Heart left ventricle (tissue), 16 donors: ENCODE measurements at regions not wholly inside any gene's neighbourhood (a gene's known extent, or its start where the extent isn't known, plus 50 kb on each side); places are given as distances from the start of the nearest gene placed in this dataset.

Source experiments
- ATAC-seq, 4 donors: fragments of 200-7000 bp; cut with Tn5 transposase; one replicate each; pipeline ENCODE4 v1.9.1; 2020 to 2022; ENCODE audit warnings: moderate library complexity in 4 of 4, mild to moderate bottlenecking in 3 of 4, moderate number of reproducible peaks in 1 of 4
- DNase-seq, 5 donors: peaks; one replicate each; pipeline ENCODE4 v3.0.0-alpha.2; 2020
- H3K27ac ChIP-seq, 12 donors: fragments of 200-600 bp; sonication (generic) in 4 of 12; one replicate each; pipeline versions ENCODE4 v1.5.0 to v1.8.0; 2016 to 2022; ENCODE audit warnings: mild to moderate bottlenecking in 2 of 12
- H3K27me3 ChIP-seq, 9 donors: fragments of 200-600 bp; sonication (generic) in 2 of 9; one replicate each; pipeline versions ENCODE4 v1.5.1 to v1.8.0; 2016 to 2022; ENCODE audit warnings: mild to moderate bottlenecking in 3 of 9
- H3K36me3 ChIP-seq, 9 donors: fragments of 200-600 bp; sonication (generic) in 2 of 9; one replicate each; pipeline versions ENCODE4 v1.5.0 to v1.8.0; 2018 to 2022; ENCODE audit warnings: mild to moderate bottlenecking in 2 of 9
- H3K4me1 ChIP-seq, 12 donors: fragments of 200-600 bp; sonication (generic) in 4 of 12; one replicate each; pipeline versions ENCODE4 v1.5.0 to v1.8.0; 2016 to 2022; ENCODE audit warnings: mild to moderate bottlenecking in 3 of 12
- H3K4me3 ChIP-seq, 12 donors: fragments of 200-600 bp; sonication (generic) in 4 of 12; one replicate each; pipeline versions ENCODE4 v1.5.0 to v1.8.0; 2017 to 2022; ENCODE audit warnings: mild to moderate bottlenecking in 9 of 12, moderate library complexity in 4 of 12
- H3K9me3 ChIP-seq, 12 donors: fragments of 200-600 bp; sonication (generic) in 4 of 12; one replicate each; pipeline versions ENCODE4 v1.5.0 to v1.8.0; 2016 to 2022; ENCODE audit warnings: mild to moderate bottlenecking in 1 of 12
- POLR2A ChIP-seq, 2 donors: fragments of 450-650 bp; IDR thresholded peaks; one replicate each; pipeline ENCODE4 v1.6.1; 2017; ENCODE audit warnings: antibody characterized with exemption in 2 of 2, mild to moderate bottlenecking in 2 of 2, moderate library complexity in 2 of 2
- WGBS, 4 donors: extraction: QIAGEN DNeasy Blood & Tissue Kit in 2 of 4; methylation state at CpG; one replicate each; pipeline versions ENCODE4 v1.1.5 to v1.1.7; 2013 to 2018; 5-methylcytosine and 5-hydroxymethylcytosine counted together
- intact Hi-C, 10 donors: fragments of 100-400 bp; cut with DNase I; formaldehyde crosslinking; loops; one replicate each; pipeline versions ENCODE4 v1.11.1 to v1.14.2; 2022
- TF ChIP-seq, protein P1 (sequence below), 12 donors: fragments of 200-600 bp; sonication (generic) in 4 of 12; IDR thresholded peaks; one replicate each; pipeline versions ENCODE4 v1.5.0 to v1.8.0; 2018 to 2022; ENCODE audit warnings: antibody characterized with exemption in 12 of 12, mild to moderate bottlenecking in 5 of 12
- donor health status: ischemic (EF 13 %, LVEDD 7.1; RV severe dilation, severe dysfunction).
- donor health status: healthy with polysubstance abuse.
- donor health status: DM: no; HTN: yes; CAD: no.
- donor health status: DM: no; HTN: no; CAD: no.
- donor health status: ischemic (EF 25% LVEDD 6.9; RV normal size, moderate dysfunction).
- donor health status: ischemic (EF 25% LVEDD 5.7; RV mildly dilated, moderate dysfunction).
- donor health status: healthy.
- donor health status: DM: yes; HTN: yes; CAD: no.
- donor health status: ischemic (EF 35%, LVEDD 5.7; RV mildly dilated, moderate dysfunction).
- donor health status: nonischemic (EF 11% LVEDD 7.7; RV severe dilation, severe dysfunction).
- donor health status: DM: yes; HTN: yes; CAD: no.
- donor health status: PGD.
- donor health status: ischemic (EF 29% LVEDD 5.4; RV normal size, mild dysfunction).
- donor health status: nonischemic (EF 23%, LVEDD 6.1; RV moderate dilation, normal function).

- no peak for TF ChIP-seq POLR2A (IDR thresholded peaks at IDR 0.05)
- TF ChIP-seq, protein P1, sequence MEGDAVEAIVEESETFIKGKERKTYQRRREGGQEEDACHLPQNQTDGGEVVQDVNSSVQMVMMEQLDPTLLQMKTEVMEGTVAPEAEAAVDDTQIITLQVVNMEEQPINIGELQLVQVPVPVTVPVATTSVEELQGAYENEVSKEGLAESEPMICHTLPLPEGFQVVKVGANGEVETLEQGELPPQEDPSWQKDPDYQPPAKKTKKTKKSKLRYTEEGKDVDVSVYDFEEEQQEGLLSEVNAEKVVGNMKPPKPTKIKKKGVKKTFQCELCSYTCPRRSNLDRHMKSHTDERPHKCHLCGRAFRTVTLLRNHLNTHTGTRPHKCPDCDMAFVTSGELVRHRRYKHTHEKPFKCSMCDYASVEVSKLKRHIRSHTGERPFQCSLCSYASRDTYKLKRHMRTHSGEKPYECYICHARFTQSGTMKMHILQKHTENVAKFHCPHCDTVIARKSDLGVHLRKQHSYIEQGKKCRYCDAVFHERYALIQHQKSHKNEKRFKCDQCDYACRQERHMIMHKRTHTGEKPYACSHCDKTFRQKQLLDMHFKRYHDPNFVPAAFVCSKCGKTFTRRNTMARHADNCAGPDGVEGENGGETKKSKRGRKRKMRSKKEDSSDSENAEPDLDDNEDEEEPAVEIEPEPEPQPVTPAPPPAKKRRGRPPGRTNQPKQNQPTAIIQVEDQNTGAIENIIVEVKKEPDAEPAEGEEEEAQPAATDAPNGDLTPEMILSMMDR (IDR thresholded peaks at IDR 0.05), result no peak
- 93 to 100% (median 96%) methylated on average over 2 of the region's 2 CpGs for WGBS, 4 donors
- Histone ChIP-seq H3K9me3 (no peaks in the 10 kb centered on the region), H3K4me1 (peaks cover 14 to 99% (median 55%) of the 10 kb centered on the region in 12 donors), H3K27me3 (no peaks in the 10 kb centered on the region), H3K27ac (peak overlapping the region in 11 of 12 donors; percentile 20 to 95 (median 55)), H3K36me3 (no peaks in the 10 kb centered on the region), H3K4me3 (no peak overlapping the region)
- intact Hi-C loops, result loop anchor here in 1 of 10 donors (5.0 kb wide), 1 partner anchor 37 kb away; no protein-coding TSS in a partner anchor
- ATAC-seq (no peak), DNase-seq (no peak)
Observed at GRCh38 chr9:70474413-70474812, 60.0 kb upstream of the KLF9 start.

GRCh38 chr9:70472268-70473249, 58.1 kb upstream of the KLF9 start:
- TF ChIP-seq POLR2A (IDR thresholded peaks at IDR 0.05), result no peak
- TF ChIP-seq, protein P1 (IDR thresholded peaks at IDR 0.05), result no peak
- H3K27ac ChIP-seq, result peak overlapping the region in 10 of 12 donors; percentile 2 to 92 (median 69)
- H3K4me1 ChIP-seq, result peaks cover 22 to 96% (median 48%) of the 10 kb centered on the region in 12 donors
- intact Hi-C loops, result loop anchor here in 1 of 10 donors (5.0 kb wide), 1 partner anchor 35 kb away; no protein-coding TSS in a partner anchor
- 75 to 86% (median 77%) methylated on average over 14 of the region's 14 CpGs for WGBS, 4 donors
- DNase-seq (no peak), ATAC-seq (no peak)
- no peak overlapping the region for H3K4me3 ChIP-seq
- no peaks in the 10 kb centered on the region for H3K36me3 ChIP-seq
- no peaks in the 10 kb centered on the region for H3K27me3 ChIP-seq
- H3K9me3 ChIP-seq, result no peaks in the 10 kb centered on the region

DNA sequence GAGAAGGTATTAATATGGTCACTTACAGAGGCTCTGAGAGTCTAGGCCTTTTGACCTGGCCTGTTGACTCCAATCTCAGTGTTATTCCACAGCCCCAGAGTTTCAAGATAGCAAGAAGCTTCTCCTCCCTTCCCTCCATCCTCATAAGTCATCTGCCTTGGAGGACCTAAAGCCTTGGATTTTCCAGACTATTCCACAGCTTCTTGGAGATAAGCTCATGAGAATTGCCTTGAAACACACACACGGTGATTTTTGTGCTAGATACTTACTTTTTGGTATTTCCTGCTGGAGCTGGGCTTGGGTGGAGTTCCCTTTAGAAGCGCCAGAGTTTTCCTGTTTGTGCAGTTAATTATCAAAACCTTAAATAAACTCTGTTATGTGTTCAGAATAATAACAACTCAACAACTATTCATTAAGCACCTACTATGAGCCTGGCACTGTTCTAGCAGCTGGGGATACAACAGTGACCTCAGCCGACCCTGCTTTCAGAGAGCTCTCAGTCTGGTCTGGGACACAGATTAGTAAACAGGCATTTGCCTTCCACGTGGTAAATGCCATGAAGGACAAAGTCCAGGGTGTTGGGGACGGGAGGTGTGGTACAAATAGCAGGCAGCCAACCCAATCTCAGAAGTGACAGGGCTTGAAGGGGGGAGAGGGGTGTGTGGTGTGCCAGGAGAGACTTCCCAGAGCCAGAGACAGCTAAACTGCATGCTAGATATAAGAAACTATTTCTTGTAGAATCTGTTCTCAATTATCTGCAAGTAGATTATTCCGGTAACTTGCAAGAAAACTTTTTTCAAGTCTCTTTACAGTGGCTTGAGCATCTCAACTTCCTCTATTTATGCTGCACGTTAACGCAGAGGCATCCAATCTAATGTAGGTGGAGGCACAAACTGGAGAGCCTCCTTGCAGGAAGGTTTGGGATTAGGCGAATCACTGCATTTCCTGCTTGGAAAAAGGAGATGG, 55.9 kb upstream of the KLF9 start:
- Histone ChIP-seq H3K27me3 (no peaks in the 10 kb centered on the region), H3K4me1 (peaks cover 22 to 83% (median 53%) of the 10 kb centered on the region in 12 donors), H3K4me3 (no peak overlapping the region), H3K27ac (peak overlapping the region; percentile 64 to 92 (median 75)), H3K9me3 (no peaks in the 10 kb centered on the region), H3K36me3 (no peaks in the 10 kb centered on the region)
- ATAC-seq, result peak; percentile 90 to 94 (median 94)
- DNase-seq, result peak in 4 of 5 donors; percentile 67 to 84 (median 76)
- 15 to 21% (median 19%) methylated on average over 9 of the region's 9 CpGs for WGBS, 4 donors
- no peak for TF ChIP-seq POLR2A (IDR thresholded peaks at IDR 0.05)
- TF ChIP-seq, protein P1 (IDR thresholded peaks at IDR 0.05), result no peak
- intact Hi-C loops, result loop anchor here in 4 of 10 donors (1.0 to 5.0 kb wide), 4 partner anchors 30 to 50 kb away; no protein-coding TSS in a partner anchor
